Lower leg skin (tissue), 4 donors: ENCODE measurements at regions not wholly inside any gene's neighbourhood (a gene's known extent, or its start where the extent isn't known, plus 50 kb on each side); places are given as distances from the start of the nearest gene placed in this dataset.

Experiments used
- DNase-seq, 2 donors: peaks; one replicate each; pipeline ENCODE4 v3.0.0-alpha.2; 2019; ENCODE audit warnings: low spot score in 2 of 2
- H3K4me3 ChIP-seq: fragments of 200-600 bp; sonication (generic); 2 replicates; pipeline ENCODE4 v1.5.1; 2017; ENCODE audit warnings: mild to moderate bottlenecking, low read depth; ENCODE audit not compliant: poor library complexity, severe bottlenecking
- POLR2A ChIP-seq, 2 donors: fragments of 450-650 bp; IDR thresholded peaks; one replicate each; pipeline ENCODE4 v1.6.1; 2016 to 2017; ENCODE audit warnings: antibody characterized with exemption in 2 of 2, mild to moderate bottlenecking in 1 of 2, moderate library complexity in 1 of 2
- WGBS, 2 donors: methylation state at CpG; one replicate each; pipeline ENCODE4 v1.1.5; 2018; 5-methylcytosine and 5-hydroxymethylcytosine counted together
- intact Hi-C: fragments of 100-400 bp; cut with DNase I; formaldehyde crosslinking; loops from one replicate; pipeline ENCODE4 v1.15.0; 2023; ENCODE audit warnings: low total_unique reads
- TF ChIP-seq, protein P1 (sequence below), 3 donors: fragments of 450-650 bp; IDR thresholded peaks; one replicate each; pipeline ENCODE4 v1.5.1; 2016; ENCODE audit warnings: antibody characterized with exemption in 3 of 3, mild to moderate bottlenecking in 3 of 3, moderate library complexity in 2 of 3

DNA sequence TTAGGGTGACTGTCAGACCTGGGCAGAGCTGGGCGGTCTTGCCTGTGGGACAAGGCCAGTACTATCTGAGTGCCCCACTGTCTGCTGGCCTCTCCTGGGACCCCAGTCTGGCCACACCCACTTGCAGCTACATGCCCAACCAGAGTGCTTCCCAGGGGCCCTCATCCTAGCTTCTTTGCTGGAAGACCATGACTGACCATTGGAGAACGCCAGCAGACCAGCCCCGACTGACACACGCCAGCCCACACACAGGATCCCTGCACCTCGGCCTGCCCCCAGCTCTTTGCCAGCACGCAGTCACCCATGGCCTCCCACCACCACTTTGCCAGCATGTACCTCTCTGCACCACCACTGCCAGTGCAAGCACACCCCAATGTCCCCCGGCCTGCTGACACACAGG, 585.7 kb downstream of the ZNF674 start:
- WGBS, 2 donors: 60 to 93% methylated on average over 1 to 7 of the region's 7 CpGs
- TF ChIP-seq, protein P1, sequence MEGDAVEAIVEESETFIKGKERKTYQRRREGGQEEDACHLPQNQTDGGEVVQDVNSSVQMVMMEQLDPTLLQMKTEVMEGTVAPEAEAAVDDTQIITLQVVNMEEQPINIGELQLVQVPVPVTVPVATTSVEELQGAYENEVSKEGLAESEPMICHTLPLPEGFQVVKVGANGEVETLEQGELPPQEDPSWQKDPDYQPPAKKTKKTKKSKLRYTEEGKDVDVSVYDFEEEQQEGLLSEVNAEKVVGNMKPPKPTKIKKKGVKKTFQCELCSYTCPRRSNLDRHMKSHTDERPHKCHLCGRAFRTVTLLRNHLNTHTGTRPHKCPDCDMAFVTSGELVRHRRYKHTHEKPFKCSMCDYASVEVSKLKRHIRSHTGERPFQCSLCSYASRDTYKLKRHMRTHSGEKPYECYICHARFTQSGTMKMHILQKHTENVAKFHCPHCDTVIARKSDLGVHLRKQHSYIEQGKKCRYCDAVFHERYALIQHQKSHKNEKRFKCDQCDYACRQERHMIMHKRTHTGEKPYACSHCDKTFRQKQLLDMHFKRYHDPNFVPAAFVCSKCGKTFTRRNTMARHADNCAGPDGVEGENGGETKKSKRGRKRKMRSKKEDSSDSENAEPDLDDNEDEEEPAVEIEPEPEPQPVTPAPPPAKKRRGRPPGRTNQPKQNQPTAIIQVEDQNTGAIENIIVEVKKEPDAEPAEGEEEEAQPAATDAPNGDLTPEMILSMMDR (IDR thresholded peaks at IDR 0.05): no peak
- no peak overlapping the region for H3K4me3 ChIP-seq
- intact Hi-C loops: no loop called here
- DNase-seq: no peak

DNA sequence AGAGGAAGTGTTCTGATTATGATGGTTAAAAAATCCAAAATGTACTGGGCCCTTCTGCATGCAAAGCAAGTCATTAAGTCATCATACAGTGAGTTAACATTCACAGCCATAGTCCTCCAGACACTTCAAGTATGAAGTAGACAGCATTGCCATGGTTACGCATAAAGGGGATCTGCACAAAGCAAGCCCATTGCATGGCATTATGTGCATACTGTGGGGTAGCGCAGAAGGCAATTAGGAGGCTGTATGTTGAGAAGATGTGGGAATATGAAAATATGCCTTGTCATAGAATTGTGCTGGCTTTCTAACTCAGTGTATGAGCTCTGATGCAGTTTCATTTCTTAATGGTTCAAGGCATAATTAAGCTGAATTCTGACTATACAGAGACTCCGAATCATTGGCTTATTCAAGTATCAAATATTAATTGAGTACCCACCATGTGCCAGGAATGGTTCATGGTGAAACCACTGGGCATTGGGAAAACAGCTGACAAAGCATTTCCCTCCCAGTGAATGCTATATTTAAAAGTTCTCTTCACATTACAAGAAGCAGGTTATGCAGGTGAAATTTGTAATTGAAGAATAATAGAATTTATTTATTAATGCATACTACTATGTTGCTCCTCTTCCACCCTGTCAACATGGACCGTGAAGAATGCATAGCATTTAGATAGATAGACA, 588.9 kb downstream of the ZNF674 start:
- H3K4me3 ChIP-seq: no peak overlapping the region
- DNase-seq: no peak
- 93 to 96% methylated on average over 4 of the region's 4 CpGs for WGBS, 2 donors
- TF ChIP-seq, protein P1 (IDR thresholded peaks at IDR 0.05): no peak
- no peak for TF ChIP-seq POLR2A (IDR thresholded peaks at IDR 0.05)
- intact Hi-C loops: no loop called here

DNA sequence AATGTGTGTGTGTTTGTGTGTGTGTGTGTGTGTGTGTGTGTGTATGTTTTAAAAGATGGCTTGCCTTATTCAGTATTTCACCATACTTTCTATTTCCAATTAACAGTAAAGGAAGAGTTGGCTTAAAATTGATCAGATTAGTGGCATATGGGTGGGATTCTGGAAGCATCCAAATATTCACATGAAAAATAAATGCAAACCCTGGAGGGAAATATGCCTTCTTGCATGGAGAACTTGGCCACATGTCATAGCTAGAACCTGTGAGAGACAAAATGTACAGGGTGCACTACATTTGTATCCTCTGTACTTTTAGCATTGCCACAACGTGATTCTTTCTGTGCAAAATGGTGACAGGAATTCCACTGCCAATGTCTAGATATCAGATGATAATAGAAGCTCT, 589.6 kb downstream of the ZNF674 start:
- intact Hi-C loops: no loop called here
- TF ChIP-seq POLR2A (IDR thresholded peaks at IDR 0.05): no peak
- DNase-seq: no peak
- WGBS, 2 donors: 44 to 92% methylated on average over 1 of the region's 1 CpG
- H3K4me3 ChIP-seq: no peak overlapping the region

DNA sequence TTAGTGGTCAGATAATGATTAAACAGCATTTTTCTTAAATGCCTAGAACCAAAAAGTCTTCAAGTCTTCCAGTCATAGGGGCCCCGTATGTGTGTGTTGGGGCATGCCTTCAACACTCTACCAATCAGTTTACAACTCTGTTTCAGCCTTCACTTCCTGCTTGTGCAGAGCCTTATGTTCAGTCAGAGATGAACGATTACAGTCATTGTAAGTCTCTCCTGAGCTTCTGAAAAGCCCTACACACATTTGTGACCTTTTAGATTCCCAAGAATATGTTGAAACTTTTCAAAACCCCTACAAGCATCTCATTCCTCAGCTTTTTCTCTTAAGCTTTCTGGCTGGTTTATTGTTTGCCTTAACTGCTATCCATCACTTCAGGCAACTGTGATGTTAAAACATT, 591.2 kb downstream of the ZNF674 start:
- TF ChIP-seq, protein P1 (IDR thresholded peaks at IDR 0.05): no peak
- no peak for TF ChIP-seq POLR2A (IDR thresholded peaks at IDR 0.05)
- H3K4me3 ChIP-seq: no peak overlapping the region
- intact Hi-C loops: no loop called here
- no peak for DNase-seq
- 47 to 71% methylated on average over 2 of the region's 2 CpGs for WGBS, 2 donors

DNA sequence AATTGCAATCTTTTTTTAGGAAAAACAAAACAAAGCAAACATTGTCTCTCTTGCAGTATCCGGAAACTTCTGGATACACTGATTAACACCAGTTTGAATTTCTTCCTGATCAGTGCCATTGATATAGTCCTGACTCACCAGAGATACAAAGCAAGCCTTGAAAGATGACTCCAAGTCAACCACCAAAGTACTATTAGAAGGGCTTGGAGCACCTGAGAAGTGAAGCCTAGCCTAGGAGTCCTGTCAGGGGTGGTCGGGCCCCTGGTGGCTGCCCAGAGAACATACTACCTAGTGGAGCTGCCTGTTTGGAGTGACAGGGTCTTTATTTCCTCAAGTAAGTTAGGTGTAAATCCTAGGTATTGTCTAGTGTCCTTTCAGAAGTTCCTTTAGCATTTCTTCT, 593.2 kb downstream of the ZNF674 start:
- no peak for DNase-seq
- H3K4me3 ChIP-seq: no peak overlapping the region
- intact Hi-C loops: no loop called here
- no peak for TF ChIP-seq POLR2A (IDR thresholded peaks at IDR 0.05)
- WGBS, 2 donors: 69 to 91% methylated on average over 2 of the region's 2 CpGs

DNA sequence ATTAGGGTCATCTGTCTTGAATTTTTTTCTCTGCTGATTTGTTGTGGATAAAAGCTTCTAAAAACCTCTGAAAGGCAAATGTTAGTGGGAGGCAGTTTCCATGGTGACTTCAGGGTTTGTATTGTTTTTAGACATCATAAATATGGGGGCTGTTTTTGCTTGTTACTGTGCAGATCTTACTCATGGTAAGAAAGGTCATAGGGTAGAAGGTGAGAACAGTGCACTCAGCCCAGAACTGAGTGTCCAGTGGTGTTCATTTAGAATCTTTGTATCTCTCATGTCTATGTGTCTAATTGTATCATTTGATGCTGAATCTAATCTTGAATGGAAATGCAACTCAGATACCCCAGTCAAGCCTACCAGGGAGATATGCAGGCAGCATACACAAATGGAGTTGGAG, 609.8 kb downstream of the ZNF674 start:
- no peak for TF ChIP-seq POLR2A (IDR thresholded peaks at IDR 0.05)
- TF ChIP-seq, protein P1 (IDR thresholded peaks at IDR 0.05): no peak
- H3K4me3 ChIP-seq: no peak overlapping the region
- intact Hi-C loops: no loop called here
- no peak for DNase-seq

DNA sequence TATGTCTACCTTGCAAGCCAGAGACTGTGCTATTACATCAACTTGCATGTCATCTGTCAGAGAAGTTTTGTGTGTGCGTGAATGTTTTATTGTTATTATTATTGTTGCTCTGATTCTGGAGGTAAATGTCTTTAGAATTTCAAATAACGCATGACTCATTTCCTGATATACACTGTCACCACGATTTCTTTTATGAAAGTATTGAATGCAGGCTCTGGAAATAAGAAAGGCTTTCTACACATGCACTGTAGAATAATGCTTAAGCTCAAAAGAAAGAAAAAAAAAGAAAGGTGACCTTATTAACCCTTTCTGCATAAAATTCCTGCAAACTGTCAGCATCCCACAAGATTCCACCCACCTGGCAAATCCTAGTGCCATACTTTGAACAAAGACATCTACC, 632.9 kb downstream of the ZNF674 start:
- H3K4me3 ChIP-seq: no peak overlapping the region
- no peak for DNase-seq
- TF ChIP-seq, protein P1 (IDR thresholded peaks at IDR 0.05): no peak
- WGBS, 2 donors: 47 to 65% methylated on average over 3 of the region's 3 CpGs
- intact Hi-C loops: no loop called here
